HG02981 (cell line): ENCODE measurements at regions not wholly inside any gene's neighbourhood (a gene's known extent, or its start where the extent isn't known, plus 50 kb on each side); places are given as distances from the start of the nearest gene placed in this dataset.
"Not testable (repeated sequence)": the region's sequence is repeated elsewhere in the genome, so short reads cannot be mapped to it uniquely, and the experiment has no call there.

Experiments used
- ATAC-seq: cut with Tn5 transposase; IDR thresholded peaks from one replicate; pipeline ENCODE4 v1.9.1; 2021; ENCODE audit warnings: mild to moderate bottlenecking, moderate library complexity; ENCODE audit not compliant: unreplicated experiment

GRCh38 chr16:79954921-79955705, 354.6 kb upstream of the MAF start:
- ATAC-seq, result no peak

GRCh38 chr16:79950932-79951719, 350.6 kb upstream of the MAF start:
- no peak for ATAC-seq

- ATAC-seq, result no peak
These were observed 348.9 kb upstream of the MAF start for GRCh38 chr16:79949417-79949816.

DNA sequence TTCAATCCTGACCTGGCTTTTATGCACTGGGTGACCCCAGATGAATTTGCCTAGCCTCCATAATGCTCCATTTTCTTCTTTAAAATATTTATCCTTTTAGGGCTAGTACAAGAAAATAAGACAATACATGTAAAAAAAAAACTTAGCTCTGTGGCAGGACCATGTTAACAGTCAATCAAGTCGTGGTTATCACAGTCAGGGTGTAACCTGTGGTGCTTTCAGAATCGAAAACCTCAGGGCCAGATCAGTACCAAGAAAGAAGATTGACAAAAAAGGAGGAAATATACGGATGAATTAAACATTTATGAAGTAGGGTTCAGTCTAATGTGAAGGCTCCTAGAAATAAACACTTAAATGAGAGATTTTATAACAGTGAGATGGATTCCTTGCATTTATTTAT, 347.2 kb upstream of the MAF start:
- ATAC-seq, result no peak

GRCh38 chr16:79946252-79946651, 345.7 kb upstream of the MAF start:
- ATAC-seq, result no peak

GRCh38 chr16:79943736-79944135, 343.2 kb upstream of the MAF start:
- ATAC-seq, result no peak

- ATAC-seq, result no peak
These were observed 338.0 kb upstream of the MAF start for GRCh38 chr16:79938575-79938974.

GRCh38 chr16:79937671-79938070, 337.1 kb upstream of the MAF start:
- ATAC-seq, result not testable (repeated sequence)

DNA sequence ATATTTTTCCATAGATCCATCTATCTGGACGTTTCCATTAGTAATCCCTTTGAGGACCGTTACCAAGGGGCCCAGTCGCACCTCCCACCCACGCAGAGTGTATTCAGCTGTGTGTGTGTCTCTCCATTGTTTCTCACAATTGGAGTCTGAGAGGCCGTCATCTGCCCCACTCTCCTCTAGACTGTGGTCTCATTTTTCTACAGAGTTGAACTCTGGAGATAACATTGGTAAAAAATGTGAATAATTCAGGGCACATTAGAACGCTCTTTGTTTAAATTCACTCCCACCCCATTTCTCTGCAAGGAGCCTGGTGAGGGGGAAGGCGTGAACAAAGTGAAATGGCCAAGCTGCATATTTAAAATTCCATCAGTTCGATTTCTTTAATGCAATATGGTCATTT, 333.1 kb upstream of the MAF start:
- ATAC-seq, result no peak

- no peak for ATAC-seq
These were observed 332.0 kb upstream of the MAF start for GRCh38 chr16:79932572-79932971.

- no peak for ATAC-seq
These were observed 331.2 kb upstream of the MAF start for GRCh38 chr16:79931721-79932120.

DNA sequence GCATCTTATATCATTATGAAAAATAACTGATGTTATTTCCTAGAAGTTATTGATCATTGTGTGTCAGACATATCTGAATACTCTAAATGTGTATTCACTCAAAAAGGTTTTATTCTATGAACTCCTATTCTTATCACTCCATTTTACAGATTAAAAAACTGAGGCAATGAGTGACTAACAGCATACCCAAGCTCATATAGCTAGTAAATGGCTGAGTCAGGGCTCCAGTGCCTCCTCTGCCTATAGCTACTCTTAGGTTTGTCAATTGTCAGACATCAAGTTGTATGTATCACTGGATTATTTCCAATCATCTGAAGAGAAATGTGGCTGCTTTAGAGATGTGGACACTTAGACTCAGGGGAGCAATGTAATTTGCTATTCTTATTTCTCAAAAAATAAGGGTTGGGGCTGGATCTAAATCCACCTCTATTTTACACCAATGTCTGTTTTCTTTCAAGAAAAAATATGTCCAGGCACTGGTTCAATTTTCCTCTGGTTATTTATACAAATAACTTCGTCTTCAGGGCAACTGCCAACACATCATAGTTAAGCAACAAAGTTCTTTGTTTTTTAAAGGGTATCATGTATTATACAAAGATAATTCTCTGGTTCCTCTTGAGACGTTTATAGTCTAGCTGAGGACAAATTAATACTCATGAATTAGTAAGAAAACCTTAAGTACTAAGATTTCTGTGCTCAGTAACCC, 328.9 kb upstream of the MAF start:
- no peak for ATAC-seq

- no peak for ATAC-seq
These were observed 327.8 kb upstream of the MAF start for GRCh38 chr16:79928142-79928873.

DNA sequence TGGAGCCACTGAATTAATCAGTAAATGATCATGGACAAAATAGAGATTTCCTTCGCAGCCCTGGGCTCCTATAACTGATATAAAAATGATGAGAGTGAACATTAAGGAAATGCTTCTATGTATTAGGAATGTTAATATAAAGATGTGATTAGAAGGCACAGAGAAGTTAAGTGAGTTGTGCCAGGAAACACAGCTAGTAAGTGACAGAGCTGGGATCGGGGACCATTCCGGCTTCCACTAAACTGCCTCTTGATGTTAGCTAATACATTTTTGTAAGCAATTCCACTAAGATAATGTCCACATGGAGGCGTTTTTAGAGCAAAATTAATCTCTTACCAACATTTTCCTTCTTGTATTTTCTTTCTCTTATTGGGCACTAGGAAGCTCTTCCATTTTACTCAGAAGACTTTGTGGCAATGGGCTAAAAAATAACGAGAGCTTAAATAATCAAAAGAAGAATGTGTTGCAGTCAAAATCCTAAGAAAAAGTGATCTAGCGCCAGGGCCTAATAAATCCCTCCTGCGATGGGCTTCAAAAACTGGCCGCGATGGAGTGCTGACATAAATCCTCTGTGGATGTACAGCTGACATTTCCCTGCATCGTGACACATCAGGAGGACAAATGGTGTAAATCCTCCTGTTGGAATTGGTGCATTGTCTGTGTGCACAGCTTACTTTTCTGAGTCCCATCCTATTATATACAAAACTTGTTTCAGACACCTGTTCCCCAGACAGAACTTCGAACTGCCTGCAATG, 326.1 kb upstream of the MAF start:
- ATAC-seq, result no peak

GRCh38 chr16:79923431-79923830, 322.9 kb upstream of the MAF start:
- ATAC-seq, result no peak

DNA sequence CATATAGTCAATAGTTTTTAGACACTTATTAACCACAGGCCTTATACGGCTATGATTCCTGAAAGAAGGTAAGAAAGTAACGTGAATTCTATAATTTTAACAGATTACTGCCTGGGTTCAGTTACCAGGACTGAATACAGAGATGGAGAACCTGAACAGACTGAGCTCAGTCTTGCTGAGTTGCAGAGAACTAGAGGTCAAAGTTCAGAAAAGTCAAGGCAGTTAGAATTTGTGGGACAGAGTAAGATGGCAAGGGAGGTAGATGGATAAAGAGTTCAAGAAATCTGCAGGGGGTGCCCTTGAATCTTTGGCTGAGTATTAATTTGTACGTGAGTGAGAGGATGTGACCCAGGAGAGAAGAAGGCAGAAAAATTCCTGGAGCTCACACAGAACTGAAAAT, 320.1 kb upstream of the MAF start:
- no peak for ATAC-seq

- no peak for ATAC-seq
These were observed 318.4 kb upstream of the MAF start for GRCh38 chr16:79918916-79919315.

DNA sequence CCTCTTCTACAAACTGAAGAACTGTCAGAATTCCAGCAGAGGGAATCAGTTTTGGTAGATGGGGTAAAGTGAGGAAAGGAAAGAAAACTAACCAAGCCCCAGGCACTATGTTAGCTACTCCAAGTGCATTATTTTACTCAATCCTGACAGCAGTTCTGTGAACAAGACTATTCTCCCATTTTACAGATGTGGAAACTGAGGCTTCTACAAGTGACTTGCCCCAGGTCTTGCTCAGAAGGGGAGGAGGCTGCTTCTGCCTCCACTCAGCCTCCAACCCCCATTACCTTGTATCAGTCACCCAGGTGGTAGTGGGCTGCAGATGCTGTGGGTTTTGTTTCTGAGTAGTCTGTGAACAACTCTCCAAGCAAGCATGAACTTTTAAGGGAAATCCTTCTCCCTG, 315.2 kb upstream of the MAF start:
- no peak for ATAC-seq

DNA sequence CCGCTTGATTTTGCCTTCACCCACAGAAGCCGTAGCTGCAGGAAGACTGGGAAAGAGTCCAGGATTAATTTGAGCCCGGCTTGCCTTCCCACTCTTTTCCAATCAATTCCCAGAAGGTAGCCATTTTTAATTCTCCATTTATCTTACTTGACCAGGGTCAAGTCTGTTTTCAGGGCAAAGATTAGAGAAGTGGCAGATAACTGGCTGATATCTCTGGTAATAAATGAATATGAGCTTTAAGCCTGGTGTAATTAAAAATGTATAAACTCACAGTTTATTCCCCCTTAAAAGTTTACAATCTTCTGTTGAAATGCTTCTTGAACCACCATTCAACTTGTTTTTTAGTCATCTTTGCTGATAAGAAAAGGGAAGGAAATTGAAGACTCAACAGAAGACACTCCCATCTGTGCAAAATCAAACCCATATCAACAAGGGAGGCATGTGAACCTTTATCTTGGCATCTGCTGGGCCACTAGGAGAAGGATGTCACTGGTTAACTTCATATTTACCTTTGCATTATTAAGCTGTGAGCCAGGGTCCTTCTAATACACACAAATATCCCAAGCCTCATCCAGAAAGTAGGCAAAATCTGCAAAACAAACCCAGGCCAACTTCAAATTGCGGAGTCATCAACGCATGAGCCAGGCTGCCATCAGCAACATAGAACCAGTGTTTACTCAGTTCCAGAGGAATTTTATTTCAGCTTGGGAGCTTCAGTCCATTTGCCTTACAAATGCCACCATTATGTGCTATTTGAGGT, 314.6 kb upstream of the MAF start:
- no peak for ATAC-seq
